Astrocyte of the cerebellum (primary cell): ENCODE measurements at regions not wholly inside any gene's neighbourhood (a gene's known extent, or its start where the extent isn't known, plus 50 kb on each side); places are given as distances from the start of the nearest gene placed in this dataset.

ENCODE experiments used
- DNase-seq: peaks from one replicate; pipeline ENCODE4 v3.0.0-alpha.2; 2011; ENCODE audit warnings: low read depth
- H3K4me3 ChIP-seq: 2 replicates; pipeline ENCODE4 v1.5.1; 2011; ENCODE audit warnings: mild to moderate bottlenecking, low read depth, low read length, moderate library complexity
- in situ Hi-C: cut with HindIII; loops from 2 replicates; pipeline ENCODE4 v1.10.0; 2017; ENCODE audit warnings: low sequenced_read_pairs
- TF ChIP-seq, protein P1 (sequence below): IDR thresholded peaks from 2 replicates; pipeline ENCODE4 v1.5.1; 2012; ENCODE audit warnings: low read length, low read depth, moderate library complexity, mild to moderate bottlenecking; ENCODE audit errors: missing control alignments

DNA sequence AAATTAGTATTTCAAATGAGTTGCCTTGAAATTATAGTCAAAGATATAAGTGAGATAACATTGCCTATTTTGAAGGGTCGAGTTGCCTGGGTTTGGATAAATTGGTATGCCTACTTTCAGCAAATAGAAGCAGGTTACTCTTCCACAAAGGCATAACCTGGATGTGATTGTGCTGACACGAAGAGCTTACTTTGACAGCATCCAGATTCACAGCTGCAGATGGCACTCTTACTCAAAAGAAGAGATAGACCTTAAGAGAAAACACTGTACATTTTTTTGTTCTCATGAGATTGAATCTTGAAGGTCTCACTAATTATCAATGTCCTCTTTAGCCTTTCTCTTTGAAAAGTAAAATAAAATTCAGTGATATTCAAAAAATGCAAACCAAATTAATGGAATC, 1338.7 kb downstream of the REEP3 start:
- TF ChIP-seq, protein P1, sequence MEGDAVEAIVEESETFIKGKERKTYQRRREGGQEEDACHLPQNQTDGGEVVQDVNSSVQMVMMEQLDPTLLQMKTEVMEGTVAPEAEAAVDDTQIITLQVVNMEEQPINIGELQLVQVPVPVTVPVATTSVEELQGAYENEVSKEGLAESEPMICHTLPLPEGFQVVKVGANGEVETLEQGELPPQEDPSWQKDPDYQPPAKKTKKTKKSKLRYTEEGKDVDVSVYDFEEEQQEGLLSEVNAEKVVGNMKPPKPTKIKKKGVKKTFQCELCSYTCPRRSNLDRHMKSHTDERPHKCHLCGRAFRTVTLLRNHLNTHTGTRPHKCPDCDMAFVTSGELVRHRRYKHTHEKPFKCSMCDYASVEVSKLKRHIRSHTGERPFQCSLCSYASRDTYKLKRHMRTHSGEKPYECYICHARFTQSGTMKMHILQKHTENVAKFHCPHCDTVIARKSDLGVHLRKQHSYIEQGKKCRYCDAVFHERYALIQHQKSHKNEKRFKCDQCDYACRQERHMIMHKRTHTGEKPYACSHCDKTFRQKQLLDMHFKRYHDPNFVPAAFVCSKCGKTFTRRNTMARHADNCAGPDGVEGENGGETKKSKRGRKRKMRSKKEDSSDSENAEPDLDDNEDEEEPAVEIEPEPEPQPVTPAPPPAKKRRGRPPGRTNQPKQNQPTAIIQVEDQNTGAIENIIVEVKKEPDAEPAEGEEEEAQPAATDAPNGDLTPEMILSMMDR, result no peak
- in situ Hi-C loops, result no loop called here
- H3K4me3 ChIP-seq, result no peak overlapping the region
- DNase-seq, result no peak

DNA sequence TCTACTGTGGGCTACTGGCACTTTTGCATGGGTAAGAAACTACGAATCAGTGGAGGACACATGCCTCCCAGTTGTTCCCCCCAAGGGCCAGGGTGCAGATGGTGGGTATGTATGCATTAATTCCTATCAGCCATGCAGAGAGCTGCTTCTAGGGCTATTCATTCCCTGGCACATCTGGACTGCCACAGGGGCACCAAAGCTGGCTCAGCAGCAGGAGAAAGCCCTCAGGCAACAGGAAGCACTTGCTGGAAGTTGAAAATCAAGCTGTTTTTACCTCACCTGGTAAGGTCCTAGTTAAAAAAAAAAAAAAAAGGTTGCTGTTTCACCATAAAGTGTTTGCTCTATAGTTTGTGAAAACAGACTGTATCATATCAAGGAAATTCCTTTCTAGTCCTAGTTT, 1342.6 kb downstream of the REEP3 start:
- H3K4me3 ChIP-seq, result no peak overlapping the region
- no peak for DNase-seq
- TF ChIP-seq, protein P1, result no peak
- in situ Hi-C loops, result no loop called here

DNA sequence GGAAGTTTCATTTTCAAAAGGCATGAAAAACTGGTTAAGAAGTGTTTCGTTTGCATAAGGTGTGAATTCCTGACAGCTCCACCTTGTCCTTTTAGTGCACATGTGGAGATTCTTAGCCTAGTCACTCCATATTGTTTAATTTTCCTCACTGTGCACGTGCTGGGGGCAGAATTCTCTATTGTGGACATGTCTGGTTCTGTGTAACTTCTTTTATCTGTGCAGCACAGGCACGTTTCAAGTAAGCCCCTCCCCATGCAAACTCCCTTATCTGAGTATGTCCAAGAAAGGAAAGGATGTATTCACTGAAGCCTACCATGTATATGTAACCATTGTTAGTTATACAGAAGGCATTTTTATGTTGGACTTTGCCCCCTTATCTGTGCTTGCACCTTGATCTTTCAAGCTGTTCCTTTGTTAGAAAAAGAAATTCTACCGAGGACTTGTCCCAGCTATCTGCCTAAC, 1346.3 kb downstream of the REEP3 start:
- in situ Hi-C loops, result no loop called here
- H3K4me3 ChIP-seq, result no peak overlapping the region
- DNase-seq, result no peak
- TF ChIP-seq, protein P1, result no peak

DNA sequence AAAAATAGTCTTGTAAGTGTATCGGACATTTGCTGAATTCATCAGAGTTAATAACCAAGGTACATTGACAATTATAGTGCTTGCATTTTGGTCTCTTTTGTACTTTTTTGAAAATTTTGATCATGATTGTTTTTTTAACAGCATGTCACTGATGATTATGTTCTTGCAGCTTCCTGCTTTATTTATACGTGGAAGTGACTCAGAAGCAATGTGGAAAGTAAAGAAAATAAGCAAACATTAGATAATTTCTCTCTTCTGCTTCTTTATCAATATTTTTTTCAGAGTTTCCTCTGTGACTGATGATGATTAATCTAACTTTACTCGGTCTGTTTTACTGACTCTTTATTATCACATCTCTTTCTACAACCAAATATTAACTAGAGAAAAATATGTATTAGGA, 1351.9 kb downstream of the REEP3 start:
- in situ Hi-C loops, result no loop called here
- DNase-seq, result no peak
- no peak overlapping the region for H3K4me3 ChIP-seq
- TF ChIP-seq, protein P1, result no peak

DNA sequence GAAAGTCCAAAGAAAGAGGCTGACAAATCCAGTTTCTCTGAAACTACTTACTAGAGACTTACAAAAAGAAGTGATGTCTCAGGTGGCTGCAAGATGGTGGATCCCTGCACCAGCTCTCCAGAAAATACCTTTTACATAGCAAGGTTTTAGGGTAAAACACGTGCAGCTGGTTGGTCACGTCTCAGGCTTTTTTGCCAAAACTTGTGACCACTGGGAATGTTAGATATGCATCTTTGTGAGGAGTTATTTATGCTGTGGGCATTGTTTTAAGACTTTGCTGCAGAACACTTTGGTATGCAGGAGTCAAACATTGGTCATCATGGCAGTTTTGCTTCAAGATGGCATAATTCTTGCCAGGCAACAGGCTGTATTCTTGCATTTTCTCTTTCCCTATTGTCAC, 1352.8 kb downstream of the REEP3 start:
- H3K4me3 ChIP-seq, result no peak overlapping the region
- TF ChIP-seq, protein P1, result no peak
- no peak for DNase-seq
- in situ Hi-C loops, result no loop called here

DNA sequence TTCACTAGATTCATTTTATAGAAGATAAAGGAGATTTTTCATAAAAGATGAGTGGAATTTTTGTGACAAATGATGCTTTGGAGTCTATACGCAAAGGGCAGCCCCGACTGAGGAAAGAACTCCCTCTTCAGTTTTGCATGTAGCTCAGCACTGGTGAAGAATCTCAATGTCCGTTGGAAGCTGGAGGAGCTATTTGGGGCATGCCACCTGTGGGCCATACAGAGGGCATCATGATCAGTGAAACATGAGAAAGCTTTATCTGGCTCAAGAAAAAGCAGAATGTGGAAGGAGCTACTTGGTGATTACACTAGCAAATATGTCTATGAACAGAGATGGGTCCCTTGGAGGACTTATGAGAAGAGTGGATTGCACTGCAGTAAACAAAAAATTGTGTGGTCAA, 1359.3 kb downstream of the REEP3 start:
- in situ Hi-C loops, result no loop called here
- TF ChIP-seq, protein P1, result no peak
- no peak overlapping the region for H3K4me3 ChIP-seq
- DNase-seq, result no peak

DNA sequence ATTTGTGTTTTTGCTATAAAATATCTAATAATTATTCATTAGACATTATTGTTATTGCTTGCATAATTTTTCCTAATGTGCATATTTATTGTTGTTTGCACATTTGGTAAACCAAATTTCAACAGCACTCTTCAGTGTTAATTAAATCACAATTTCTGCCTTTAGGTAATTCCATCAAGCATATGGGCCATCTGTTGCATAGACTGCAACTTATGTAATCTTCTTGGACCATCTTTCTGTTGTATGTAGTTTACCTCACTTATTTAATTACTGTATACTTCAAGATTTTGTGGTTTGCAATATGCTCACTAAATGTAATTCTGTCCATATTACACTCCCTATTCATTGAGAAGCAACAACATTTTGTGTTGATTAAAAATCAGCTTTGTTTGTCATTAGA, 1360.1 kb downstream of the REEP3 start:
- no peak overlapping the region for H3K4me3 ChIP-seq
- in situ Hi-C loops, result no loop called here
- TF ChIP-seq, protein P1, result no peak
- DNase-seq, result no peak
